COLO668 (cell line): ENCODE measurements at regions not wholly inside any gene's neighbourhood (a gene's known extent, or its start where the extent isn't known, plus 50 kb on each side); places are given as distances from the start of the nearest gene placed in this dataset.

Experiments
- DNase-seq: peaks from one replicate; lab custom pipeline; 2025; ENCODE audit not compliant: unreplicated experiment; lab: John Stamatoyannopoulos, UW

DNA sequence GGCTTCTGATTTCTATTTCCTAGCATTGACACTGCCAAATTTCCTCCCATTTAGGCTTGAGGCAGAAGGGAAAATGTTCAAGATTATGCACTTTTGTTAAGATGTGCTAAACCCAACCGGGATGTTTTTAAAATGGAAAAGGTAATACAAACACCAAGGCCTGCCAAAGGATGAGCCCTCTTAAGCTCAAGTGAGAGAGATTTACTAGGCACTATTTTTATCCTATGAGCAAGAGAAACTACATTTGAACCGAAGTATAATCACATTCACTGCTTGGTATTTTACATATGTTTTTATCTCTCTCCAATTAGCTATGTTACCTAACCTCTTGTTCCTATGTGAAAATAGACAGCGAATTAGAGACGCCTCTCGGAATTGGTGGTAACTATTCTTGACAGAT is 295.8 kb downstream of the GABRB3 start:
- DNase-seq, result no peak

DNA sequence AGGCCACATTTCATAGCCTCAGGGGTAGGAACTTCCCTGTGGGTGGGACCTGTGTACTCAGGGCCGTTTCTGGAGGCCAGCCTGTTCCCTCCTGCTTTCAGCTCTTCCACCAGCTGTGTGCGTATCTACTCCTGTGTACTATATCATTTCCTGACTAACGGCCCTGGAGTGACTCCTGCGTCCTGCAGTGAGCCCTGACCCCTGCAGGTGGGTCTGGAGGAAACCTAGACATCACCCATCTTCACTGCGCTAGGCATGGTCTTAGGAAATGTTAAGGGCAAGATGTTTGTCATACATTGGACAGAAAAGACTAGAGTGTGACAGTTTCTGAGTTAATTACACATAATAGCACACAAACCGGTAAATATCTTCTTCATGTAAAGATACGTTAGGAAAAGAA is 297.3 kb downstream of the GABRB3 start:
- peak; percentile 22 for DNase-seq

DNA sequence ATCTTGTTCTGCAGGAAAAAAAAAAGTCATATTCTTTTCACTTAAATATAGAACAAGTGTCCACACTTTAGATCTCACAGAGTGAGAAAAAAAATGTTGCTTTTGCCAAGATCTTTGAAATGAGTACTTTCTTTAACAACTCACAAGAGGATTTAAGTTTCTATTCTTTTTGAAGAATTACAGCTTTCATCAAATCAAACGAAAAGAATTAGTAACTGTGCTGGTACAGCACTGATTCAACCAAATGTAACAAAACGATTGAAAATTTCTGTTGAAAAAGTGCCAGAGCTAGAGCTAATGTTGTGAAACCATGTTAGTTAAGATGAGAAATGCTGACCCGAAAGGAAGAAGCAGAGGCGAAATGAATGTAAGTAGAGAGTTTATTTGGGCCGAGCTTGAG is 300.2 kb downstream of the GABRB3 start:
- no peak for DNase-seq

DNA sequence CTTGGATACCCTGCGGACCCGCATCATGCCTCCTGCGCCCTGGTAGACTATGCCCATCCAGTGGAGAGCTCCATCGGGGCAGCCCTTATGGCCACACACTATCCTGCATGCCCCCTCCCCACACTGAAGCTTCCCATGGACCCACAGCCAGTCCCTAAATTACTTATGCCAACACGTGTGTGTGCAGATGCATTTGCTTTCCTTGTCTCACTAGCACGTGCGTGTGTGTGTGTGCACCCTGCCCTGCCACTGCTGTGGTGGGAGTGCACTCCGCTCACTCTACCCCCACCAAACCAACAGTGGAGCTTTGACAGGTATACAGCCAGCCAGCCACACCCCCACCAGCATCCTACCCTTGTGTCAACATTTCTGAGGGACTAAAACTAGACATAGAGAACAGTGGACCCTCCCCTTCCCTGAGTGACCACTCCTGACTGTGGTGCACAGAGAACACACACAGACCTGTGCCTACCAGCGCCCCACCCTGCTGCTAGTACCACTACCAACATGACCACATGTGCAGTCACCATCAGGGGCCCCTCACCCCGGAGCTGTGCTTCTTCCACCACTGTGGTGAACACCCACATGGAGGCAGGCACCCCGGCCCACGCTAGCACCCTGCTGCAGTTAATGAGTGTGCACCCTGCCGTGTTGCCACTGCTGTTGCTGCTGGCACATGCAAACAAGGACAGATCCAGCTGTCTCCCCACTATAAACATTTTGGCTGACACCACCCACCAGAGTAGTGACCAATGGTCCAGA is 310.8 kb downstream of the GABRB3 start:
- DNase-seq, result no peak

DNA sequence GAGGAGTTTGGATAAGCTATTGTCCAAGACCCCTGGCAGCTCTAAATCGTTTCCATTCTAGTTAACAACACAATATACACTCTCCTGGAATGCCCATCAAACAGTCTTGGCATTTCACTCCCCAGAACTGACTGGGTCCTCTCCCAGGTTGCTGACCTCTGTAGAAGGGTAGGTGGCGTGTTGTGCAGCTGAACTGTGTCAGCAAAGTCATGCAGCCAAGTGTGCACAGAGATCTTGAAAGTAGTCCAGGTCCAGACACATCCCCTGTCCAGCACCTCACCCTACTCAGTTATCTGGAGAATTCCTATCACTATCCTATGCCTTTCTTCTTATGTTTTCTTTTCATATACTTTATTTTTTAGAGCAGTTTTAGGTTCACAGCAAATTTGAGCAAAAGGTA is 312.7 kb downstream of the GABRB3 start:
- DNase-seq, result no peak

DNA sequence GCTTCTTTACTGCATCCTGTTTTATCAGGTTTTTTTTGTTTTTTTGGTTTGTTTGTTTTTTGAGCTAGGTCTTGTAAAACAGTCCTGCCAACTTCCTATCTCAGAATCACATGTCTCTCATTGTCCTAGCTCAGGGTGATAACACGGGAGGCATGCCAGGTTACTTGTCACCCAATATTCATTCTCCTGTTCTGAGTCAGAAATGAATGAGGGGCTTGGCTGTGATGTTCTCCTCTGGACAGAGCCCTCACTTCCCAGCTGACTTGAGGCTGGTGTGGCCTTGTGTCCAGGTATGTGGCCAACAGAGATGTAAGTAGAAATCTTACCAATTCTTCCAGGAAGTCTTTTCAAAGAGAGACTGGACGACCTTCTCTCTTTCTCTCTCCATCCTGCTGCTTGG is 317.0 kb downstream of the GABRB3 start:
- no peak for DNase-seq

DNA sequence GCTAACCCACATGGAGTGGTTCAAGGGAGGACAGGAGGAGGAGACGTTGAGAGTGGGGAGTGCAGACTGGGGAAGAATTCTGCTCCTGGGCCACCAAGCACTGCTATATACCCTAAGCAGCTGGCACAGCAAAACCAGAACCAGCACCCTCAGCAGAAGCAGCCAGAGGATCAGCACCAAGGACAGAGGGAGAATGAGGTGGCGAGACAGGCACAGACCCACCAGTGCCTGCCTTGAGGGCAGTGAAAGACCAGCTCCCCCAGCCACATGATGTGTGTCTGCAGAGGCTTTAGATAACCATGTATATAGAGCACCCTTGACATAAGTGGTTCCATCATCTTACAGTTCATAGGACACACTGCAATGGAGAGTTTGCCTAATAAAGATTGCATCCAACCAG is 319.0 kb downstream of the GABRB3 start:
- no peak for DNase-seq

DNA sequence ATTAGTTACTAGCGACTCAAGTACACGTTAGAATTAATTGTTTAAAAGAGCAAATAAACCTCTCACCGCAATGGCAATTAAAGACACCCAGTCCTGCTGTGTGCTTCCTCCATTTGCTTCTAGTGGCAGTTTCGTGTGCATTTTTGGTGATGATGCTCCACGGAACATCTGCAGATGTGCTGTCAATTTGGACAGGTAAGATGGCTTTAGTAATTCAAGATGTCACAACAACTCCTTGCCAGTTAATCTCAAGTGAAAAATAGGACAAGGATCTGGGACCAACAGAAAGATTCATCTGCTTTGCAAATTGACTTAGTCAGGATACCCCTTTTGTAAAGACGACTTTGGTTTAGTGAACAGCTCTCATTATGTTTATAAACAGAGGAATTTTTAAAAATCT is 320.9 kb downstream of the GABRB3 start:
- DNase-seq, result no peak

DNA sequence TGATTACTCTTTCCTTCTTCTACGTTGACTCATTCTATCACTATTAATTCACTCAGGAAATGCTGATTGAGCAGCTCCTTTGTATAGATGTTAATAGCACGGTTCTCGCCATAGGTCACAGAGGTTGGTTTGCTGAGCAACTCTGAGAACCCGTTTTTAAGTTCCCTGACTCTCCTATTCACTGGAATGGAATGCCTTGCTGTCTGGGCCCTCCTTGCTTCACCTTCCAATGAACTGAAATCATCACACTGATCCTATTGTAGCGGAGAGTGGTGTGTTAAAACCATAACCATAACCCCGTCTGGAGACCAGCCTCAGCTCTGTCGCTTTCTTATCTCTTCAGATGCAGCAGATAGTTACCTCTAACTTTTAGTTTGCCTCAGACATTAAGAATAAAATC is 323.6 kb downstream of the GABRB3 start:
- DNase-seq, result no peak

DNA sequence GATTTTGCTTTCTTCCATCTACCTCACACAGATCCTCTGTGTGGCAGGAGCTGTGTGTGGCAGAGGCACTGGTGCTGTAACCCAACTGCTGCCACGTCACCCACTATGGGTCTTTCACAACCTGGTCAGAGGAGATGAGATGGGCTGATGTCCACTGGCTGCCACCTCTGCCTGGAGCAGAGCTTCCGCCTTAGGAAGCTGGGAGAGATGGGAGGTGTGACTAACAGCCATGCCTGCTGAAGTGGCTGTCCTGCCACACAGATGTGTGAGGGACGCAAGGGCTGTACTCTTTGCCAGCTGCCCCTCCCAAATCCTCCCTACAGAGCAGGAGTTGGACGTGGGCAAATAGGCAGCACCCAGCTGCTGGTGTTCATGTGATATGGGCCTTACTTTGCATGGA is 329.5 kb downstream of the GABRB3 start:
- no peak for DNase-seq

DNA sequence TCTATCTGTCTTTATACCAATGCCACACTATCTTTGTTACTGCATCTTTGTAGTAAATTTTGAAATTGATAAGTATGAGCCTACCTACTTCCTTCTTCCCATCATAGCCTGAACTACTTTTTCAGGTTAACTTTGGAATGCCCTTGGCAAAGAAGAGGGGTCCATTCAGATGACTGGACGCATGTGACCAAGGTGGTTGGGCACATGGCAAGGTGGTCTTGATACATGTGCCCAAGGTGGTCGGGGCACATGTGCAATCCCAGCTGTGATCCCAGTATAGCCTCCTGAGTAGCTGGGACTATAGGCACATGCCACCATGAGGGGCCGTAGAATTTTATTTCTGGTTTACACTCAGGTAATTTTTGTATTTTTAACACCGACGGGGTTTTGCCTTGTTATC is 330.2 kb downstream of the GABRB3 start:
- DNase-seq, result no peak

DNA sequence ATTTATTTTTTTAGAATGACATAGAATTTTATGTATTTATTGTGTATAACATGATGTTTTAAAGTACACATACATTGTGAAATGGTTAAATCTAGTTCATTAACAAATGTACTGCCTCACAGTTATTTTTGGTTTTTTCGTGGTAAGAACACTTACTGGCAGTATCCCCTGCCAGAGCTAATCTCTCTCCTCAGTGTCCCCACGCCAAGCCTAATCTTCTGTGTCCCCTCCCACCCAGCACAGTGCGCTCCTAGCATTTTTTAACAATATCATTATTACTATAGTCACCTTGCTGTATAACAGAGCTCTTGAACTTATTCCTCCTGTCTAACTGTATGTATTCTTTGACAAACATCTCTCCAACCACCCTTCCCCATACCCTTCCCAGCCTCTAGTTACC is 333.2 kb downstream of the GABRB3 start:
- DNase-seq, result no peak

DNA sequence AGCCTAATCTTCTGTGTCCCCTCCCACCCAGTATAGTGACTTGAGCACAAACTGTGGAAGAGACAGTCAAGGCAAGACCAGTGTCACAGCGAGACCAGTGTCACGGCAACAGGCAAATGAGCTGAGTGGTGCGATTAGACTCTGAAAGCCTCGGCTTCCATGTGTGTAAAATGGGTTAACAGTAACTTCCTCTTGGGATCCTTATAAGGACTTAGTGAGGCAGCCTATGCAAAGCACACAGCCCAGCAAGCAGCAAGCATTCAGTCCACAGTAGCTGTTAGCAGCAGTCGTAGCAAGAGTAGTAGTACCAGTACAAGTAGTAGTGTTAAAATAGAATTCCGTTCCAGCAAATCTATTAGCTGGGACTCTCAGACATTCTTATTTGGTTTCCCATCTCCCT is 334.1 kb downstream of the GABRB3 start:
- no peak for DNase-seq

DNA sequence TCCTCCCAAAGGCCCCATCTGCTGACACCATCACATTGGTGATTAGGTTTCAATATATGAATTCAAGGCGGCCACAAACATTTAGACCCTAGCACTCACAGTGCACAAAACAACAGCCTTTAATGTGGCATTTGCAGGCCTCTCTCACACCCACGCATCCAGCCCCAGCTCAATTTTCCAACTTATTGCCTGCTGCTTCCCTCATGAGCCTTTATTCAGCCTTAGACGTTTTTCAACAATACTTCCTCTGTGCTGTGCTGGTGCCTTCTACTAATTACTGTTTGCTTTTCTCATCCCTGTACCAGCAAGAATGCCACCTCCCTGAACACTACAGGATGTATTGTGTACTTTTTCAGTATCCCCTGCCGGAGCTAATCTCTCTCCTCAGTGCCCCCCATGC is 334.6 kb downstream of the GABRB3 start:
- no peak for DNase-seq

DNA sequence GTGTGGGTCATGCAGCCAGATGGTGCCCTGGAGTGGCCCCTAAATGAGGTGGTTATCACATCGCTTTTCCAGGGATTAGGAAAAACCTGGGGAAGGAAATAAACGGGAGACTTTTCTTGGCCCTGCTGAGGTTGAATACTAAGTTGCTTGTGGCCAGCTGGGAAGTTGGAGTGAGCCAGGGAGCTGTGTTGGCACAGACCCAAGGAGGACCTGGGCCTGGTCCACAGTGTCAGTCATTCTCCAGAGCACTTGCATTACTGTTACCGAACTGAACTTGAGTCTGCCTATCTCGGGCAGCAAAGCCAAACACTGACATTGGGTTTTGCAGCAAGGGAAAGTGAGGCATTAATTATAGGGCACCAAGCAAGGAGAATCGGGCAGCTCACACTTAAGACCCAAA is 339.0 kb downstream of the GABRB3 start:
- no peak for DNase-seq

DNA sequence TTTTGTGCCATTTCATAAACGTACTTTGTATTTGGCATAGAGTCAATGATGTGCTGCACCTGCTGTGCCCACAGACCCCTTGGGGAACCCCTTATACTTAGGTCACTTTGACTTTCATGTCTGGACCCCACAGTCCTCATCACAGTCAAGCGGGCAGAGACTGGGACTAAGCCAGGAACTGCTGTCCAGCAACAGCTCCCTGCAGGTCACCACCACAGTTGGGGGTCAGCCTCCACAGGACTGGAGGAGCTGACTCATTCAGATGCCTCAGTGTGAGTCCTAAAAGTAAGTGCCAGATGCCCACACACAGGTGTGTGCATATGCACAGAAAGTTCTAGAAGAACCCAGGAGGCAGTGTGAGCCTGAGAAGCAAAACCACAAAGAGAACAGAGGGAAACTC is 339.8 kb downstream of the GABRB3 start:
- DNase-seq, result no peak

DNA sequence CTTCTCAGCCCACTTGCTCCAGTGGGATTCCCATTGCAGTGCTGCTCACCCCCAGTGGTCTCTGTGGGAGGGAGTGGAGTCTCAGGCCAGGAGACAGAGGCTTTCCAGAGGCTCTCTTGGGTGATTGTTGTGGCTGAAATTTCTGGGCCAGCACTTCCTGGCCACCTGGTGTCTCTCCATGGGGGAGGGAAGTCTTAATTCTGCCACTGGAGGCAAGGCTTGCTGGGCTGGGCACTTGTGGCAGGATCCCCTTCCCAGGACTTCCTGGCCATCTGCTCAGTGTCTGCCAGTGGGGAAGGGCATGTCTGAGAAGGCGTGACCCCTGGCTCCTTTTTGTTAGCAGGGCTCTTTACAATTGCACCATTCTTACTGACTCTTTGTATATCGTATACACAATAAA is 351.8 kb downstream of the GABRB3 start:
- peak; percentile 20 for DNase-seq

DNA sequence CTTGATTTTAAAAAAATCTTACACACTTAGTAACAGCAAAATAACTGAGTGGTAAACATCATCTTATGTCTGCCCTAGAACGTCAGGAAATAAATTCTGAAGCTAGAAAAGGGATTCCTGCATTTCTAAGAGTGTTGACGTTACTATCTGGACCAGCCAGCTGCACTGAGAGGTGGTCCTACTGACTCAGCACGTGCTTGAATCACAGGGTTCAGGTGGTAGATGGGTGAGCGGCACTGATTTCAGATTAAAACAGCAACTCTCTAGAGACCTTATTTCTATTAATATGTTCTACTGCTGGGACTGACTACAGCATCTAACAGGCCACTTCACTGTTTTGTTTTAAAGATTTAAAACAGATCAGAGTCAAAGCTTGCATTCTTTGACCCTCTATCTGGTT is 377.2 kb downstream of the GABRB3 start:
- no peak for DNase-seq

DNA sequence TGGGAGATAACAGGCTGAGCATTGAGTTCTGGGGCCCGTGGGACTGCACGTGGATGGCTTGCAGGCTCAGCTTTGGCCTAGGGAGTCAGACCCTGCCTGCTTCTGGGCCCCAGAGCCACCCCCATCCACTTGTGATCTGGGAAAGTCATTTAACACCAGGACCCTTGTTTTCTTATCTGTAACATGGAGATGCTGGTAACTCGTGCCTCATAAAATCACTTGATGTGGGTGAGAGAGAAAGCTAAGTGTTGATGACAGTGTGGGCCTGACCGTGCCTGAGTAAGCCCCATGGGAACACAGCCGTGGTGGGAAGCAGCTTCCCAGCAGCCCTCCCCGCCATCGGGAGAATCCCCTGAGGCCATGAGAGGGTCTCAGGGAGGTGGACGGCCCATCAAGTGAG is 378.1 kb downstream of the GABRB3 start:
- DNase-seq, result no peak

DNA sequence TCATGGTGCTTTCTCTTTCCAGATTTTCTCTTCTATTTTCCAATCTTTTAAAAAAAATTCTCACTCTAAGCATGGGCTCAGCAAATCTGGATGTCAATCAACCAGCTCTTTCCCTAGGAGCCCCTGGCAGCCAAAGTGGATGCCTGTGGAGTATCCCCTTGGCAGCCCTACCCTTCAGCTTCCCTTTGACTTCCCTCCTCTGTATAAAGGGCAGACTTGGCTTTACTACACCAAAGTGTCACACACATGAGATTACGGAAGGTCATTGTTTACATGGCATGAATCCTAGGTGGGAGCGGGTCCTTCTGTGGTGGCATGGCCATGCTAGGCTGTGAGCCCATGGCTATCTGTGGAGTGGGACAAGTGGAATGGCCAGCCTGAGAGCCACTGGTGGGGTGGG is 379.9 kb downstream of the GABRB3 start:
- DNase-seq, result no peak

DNA sequence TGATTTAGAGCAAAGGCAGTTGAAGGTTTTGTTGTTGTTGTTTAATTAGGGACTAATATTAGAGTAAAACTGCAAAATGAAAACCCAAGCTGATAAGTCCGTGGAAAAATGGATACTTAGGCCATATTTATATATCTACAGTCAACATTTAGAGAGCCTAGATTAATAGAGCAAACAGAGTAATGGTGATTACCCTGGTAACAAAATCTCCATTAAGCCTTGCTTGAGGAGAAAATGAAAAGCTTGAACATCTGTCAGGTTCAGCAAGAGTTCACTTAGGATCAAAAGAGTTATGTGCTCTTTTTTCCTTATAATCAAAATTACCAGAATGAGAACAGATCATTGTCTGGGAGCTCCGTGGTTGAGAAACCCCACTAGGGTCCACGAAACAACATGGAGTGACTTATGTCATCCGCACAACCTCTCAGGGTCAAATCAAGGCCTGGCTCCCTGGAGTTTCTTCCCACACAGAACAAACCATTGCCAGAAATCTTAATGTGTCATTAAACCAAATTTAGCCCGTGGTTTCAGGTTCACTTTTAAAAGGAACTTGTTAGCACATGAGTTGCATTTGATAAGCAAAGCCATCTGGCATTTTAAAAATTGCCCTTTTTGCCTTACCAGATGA is 381.2 kb downstream of the GABRB3 start:
- no peak for DNase-seq

DNA sequence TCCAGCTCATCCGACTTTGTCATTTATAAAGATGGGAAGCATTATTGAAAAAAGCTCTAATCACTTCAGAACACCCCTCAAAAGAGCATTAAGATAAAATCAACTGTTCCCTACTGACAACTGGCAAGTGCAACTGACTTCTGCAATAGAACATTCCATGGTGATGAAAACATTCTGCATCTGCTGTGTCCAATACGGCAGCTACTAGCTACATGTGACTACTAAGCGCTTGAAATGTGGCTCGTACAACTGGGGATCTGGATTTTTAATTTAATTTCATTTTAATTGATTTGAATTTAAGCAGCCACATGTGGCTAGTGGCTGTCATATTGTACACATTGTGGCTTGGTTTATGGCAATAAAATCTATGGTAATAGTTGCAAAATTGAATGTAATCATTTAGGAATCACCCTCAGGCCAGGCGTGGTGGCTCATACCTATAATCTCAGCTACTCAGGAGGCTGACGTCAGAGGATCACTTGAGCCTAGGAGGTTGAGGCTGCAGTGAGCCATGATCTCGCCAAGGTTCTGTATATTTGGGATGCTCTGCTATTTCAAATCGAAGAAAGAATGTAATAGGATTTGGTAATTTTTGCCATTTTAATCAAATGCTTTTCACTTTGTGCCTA is 390.3 kb downstream of the GABRB3 start:
- DNase-seq, result no peak

DNA sequence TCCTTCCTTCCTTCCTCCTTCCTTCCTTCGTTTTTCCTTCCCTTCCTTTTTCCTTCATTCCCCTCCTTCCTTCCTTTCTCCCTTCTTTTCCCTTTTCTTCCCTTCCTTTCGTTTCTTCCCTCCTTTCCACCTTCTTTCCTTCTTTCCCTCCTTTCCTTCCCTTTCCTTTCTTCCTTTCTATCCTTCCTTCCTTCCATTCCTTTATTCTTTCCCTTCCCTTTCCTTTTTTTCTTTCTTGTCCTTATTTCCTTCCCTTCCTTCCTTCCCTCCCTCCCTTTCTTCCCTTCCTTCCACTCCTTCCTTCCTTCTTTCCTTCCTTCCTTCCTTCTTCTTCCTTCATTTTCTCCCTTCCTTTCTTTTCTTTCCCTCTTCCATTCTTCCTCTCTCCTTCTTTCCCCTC is 394.6 kb downstream of the GABRB3 start:
- no peak for DNase-seq
